Endothelial cell (in vitro differentiated cells): ENCODE measurements at regions not wholly inside any gene's neighbourhood (a gene's known extent, or its start where the extent isn't known, plus 50 kb on each side); places are given as distances from the start of the nearest gene placed in this dataset.

ENCODE experiments used
- DNase-seq: peaks from one replicate; pipeline ENCODE4 v3.0.0; 2021; ENCODE audit warnings: low spot score
- H3K27ac Mint-ChIP-seq: one replicate; pipeline ENCODE4 v1.8.0; 2021; ENCODE audit warnings: mixed read lengths, inconsistent platforms; ENCODE audit not compliant: unreplicated experiment
- H3K27me3 Mint-ChIP-seq: one replicate; pipeline ENCODE4 v1.8.0; 2021; ENCODE audit warnings: mild to moderate bottlenecking, moderate library complexity, mixed read lengths, inconsistent platforms; ENCODE audit not compliant: unreplicated experiment
- H3K36me3 Mint-ChIP-seq: one replicate; pipeline ENCODE4 v1.8.0; 2021; ENCODE audit warnings: mild to moderate bottlenecking, low read depth, mixed read lengths, inconsistent platforms; ENCODE audit not compliant: unreplicated experiment
- H3K4me1 Mint-ChIP-seq: one replicate; pipeline ENCODE4 v1.8.0; 2021; ENCODE audit warnings: mild to moderate bottlenecking, mixed read lengths, inconsistent platforms; ENCODE audit not compliant: unreplicated experiment
- H3K4me3 Mint-ChIP-seq: one replicate; pipeline ENCODE4 v1.8.0; 2021; ENCODE audit warnings: mild to moderate bottlenecking, mixed read lengths, inconsistent platforms; ENCODE audit not compliant: unreplicated experiment
- H3K9me3 Mint-ChIP-seq: one replicate; pipeline ENCODE4 v1.8.0; 2021; ENCODE audit warnings: mixed read lengths, inconsistent platforms; ENCODE audit not compliant: unreplicated experiment
- CTCF ChIP-seq: fragments of 200-600 bp; sonication (generic); IDR thresholded peaks from one replicate; pipeline ENCODE4 v1.5.0; 2021; ENCODE audit warnings: antibody characterized with exemption; ENCODE audit not compliant: unreplicated experiment

DNA sequence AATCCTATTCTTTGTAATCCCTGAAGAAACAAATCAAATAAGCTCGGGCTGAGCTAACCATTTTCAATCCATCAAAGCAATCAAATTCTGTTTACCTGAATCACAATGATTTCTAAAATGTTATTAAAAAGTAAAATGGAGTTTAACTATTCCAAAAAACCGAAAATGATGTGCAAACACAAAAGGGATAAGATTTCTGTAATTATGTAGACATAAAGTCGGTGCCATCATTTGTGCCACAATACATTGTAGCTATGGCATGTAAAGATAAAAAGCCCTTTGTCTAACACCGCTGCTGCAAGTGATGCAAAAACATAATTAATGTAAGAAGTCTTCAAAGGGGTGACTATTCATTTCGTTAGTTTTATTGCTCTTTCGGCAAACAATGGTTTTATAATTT is 125.1 kb upstream of the FAM204A start:
- TF ChIP-seq CTCF = no peak
- Mint-ChIP-seq H3K27ac (no peak overlapping the region), H3K27me3 (peaks cover 4% of the 10 kb centered on the region), H3K4me1 (no peaks in the 10 kb centered on the region), H3K9me3 (no peaks in the 10 kb centered on the region), H3K36me3 (no peaks in the 10 kb centered on the region), H3K4me3 (no peak overlapping the region)
- DNase-seq = no peak

GRCh38 chr10:118465300-118465874 is 123.3 kb upstream of the FAM204A start:
- Mint-ChIP-seq H3K27me3 (peaks cover 4% of the 10 kb centered on the region), H3K36me3 (no peaks in the 10 kb centered on the region), H3K4me1 (no peaks in the 10 kb centered on the region), H3K4me3 (no peak overlapping the region), H3K27ac (no peak overlapping the region), H3K9me3 (no peaks in the 10 kb centered on the region)
- no peak for DNase-seq
- TF ChIP-seq CTCF = no peak

DNA sequence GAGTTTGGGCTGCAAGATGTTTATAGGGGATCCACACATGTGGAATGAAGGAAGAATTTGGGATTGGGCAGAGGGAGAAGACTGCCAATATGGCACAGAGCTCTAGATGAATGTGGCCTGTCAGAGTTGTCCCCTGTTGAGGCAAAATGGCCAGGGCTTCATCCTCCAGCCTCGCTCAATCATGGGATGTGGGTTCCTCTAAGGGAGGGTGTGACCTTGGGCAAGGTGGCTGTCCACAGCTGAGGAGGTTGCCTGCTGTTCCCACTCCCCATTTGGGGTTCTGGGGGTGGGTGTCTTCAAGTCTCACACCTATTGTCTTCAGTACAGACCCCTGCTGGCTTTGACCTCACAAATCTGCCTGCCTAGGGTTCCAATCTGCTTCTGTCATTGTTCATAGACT is 121.6 kb upstream of the FAM204A start:
- H3K36me3 Mint-ChIP-seq = no peaks in the 10 kb centered on the region
- no peaks in the 10 kb centered on the region for H3K9me3 Mint-ChIP-seq
- H3K4me3 Mint-ChIP-seq = no peak overlapping the region
- no peak for DNase-seq
- H3K27ac Mint-ChIP-seq = no peak overlapping the region
- no peaks in the 10 kb centered on the region for H3K4me1 Mint-ChIP-seq
- H3K27me3 Mint-ChIP-seq = no peaks in the 10 kb centered on the region
- no peak for TF ChIP-seq CTCF

- Mint-ChIP-seq H3K4me1 (no peaks in the 10 kb centered on the region), H3K27me3 (no peaks in the 10 kb centered on the region), H3K4me3 (no peak overlapping the region), H3K27ac (no peak overlapping the region), H3K9me3 (no peaks in the 10 kb centered on the region), H3K36me3 (no peaks in the 10 kb centered on the region)
- no peak for DNase-seq
- TF ChIP-seq CTCF = no peak
These were observed 120.3 kb upstream of the FAM204A start for GRCh38 chr10:118462401-118462800.

DNA sequence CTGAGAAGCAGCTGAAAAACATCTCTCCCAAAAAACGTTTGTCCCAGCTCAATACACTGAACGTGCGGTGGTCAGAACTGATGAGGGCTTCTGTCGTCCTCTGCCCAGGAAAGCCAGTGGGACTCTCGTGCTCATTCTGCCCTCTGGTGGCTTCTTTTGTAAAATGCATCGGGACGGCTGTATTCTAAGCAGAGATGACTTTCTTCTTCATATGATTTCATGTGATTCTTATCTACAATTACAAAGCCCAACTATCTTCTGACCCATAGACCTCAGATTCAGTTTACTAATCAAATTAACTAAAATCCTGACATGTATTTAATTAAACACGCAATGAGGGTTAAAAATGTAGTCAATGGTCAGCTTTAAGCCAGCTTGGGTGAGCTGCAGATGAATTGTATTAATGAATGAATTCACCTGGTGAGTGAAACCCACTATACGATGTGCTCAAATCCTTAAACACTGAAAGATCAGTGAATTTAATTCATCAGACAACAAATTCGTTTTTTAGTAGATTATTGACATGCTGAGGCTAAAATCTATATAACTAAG is 117.6 kb upstream of the FAM204A start:
- no peaks in the 10 kb centered on the region for H3K27me3 Mint-ChIP-seq
- H3K4me1 Mint-ChIP-seq = no peaks in the 10 kb centered on the region
- H3K9me3 Mint-ChIP-seq = no peaks in the 10 kb centered on the region
- H3K36me3 Mint-ChIP-seq = no peaks in the 10 kb centered on the region
- DNase-seq = peak; percentile 74
- H3K4me3 Mint-ChIP-seq = no peak overlapping the region
- no peak overlapping the region for H3K27ac Mint-ChIP-seq
- TF ChIP-seq CTCF = peak; percentile 65
